ENCODE measurements at regions not wholly inside any gene's neighbourhood (a gene's known extent, or its start where the extent isn't known, plus 50 kb on each side); places are given as distances from the start of the nearest gene placed in this dataset.

- intact Hi-C loops (cut with DNase I, micrococcal nuclease): no loop called here
- ATAC-seq (no peak), DNase-seq (no peak)
Observed at GRCh38 chr12:63298386-63298930, 147.5 kb upstream of the AVPR1A start.

- intact Hi-C loops (cut with DNase I, micrococcal nuclease): no loop called here
- DNase-seq: no peak
- ATAC-seq: no peak
Observed at GRCh38 chr12:63294327-63294632, 143.3 kb upstream of the AVPR1A start.

GRCh38 chr12:63292471-63293221 is 141.6 kb upstream of the AVPR1A start:
- DNase-seq (no peak), ATAC-seq (no peak)
- intact Hi-C loops (cut with DNase I, micrococcal nuclease): no loop called here

GRCh38 chr12:63276537-63277365 is 125.8 kb upstream of the AVPR1A start:
- ATAC-seq (peak; percentile 48), DNase-seq (peak in 1 of 2 donors; percentile 12)
- intact Hi-C loops (cut with DNase I, micrococcal nuclease): no loop called here

GRCh38 chr12:63266988-63267387 is 116.0 kb upstream of the AVPR1A start:
- DNase-seq (no peak), ATAC-seq (no peak)
- intact Hi-C loops (cut with DNase I, micrococcal nuclease): no loop called here

GRCh38 chr12:63264629-63265028 is 113.6 kb upstream of the AVPR1A start:
- DNase-seq (no peak), ATAC-seq (no peak)
- intact Hi-C loops (cut with DNase I, micrococcal nuclease): no loop called here

GRCh38 chr12:63250486-63250885 is 99.5 kb upstream of the AVPR1A start:
- no peak for DNase-seq
- intact Hi-C loops (cut with DNase I, micrococcal nuclease): no loop called here
- no peak for ATAC-seq

- ATAC-seq: no peak
- DNase-seq: no peak
- intact Hi-C loops (cut with DNase I, micrococcal nuclease): no loop called here
Observed at GRCh38 chr12:63238892-63239291, 87.9 kb upstream of the AVPR1A start.

GRCh38 chr12:63232896-63233295 is 81.9 kb upstream of the AVPR1A start:
- intact Hi-C loops (cut with DNase I, micrococcal nuclease): no loop called here
- no peak for ATAC-seq
- no peak for DNase-seq

- ATAC-seq: no peak
- intact Hi-C loops (cut with DNase I, micrococcal nuclease): no loop called here
Observed at GRCh38 chr12:63228853-63229252, 77.9 kb upstream of the AVPR1A start.

GRCh38 chr12:63226792-63227463 is 75.9 kb upstream of the AVPR1A start:
- no peak for ATAC-seq
- intact Hi-C loops (cut with DNase I, micrococcal nuclease): no loop called here
- DNase-seq: no peak

More at GRCh38 chr12:63228853-63229252, 77.9 kb upstream of the AVPR1A start:
- DNase-seq: no peak

GRCh38 chr12:63224396-63224795 is 73.4 kb upstream of the AVPR1A start:
- ATAC-seq (no peak), DNase-seq (no peak)
- intact Hi-C loops (cut with DNase I, micrococcal nuclease): no loop called here

GRCh38 chr12:63223128-63223527 is 72.1 kb upstream of the AVPR1A start:
- no peak for ATAC-seq
- no peak for DNase-seq
- intact Hi-C loops (cut with DNase I, micrococcal nuclease): no loop called here

- intact Hi-C loops (cut with DNase I, micrococcal nuclease): no loop called here
- DNase-seq (no peak), ATAC-seq (no peak)
Observed at GRCh38 chr12:63222582-63222981, 71.6 kb upstream of the AVPR1A start.

GRCh38 chr12:63220921-63221320 is 69.9 kb upstream of the AVPR1A start:
- ATAC-seq (no peak), DNase-seq (no peak)
- intact Hi-C loops (cut with DNase I, micrococcal nuclease): no loop called here

GRCh38 chr12:63212316-63212715 is 61.3 kb upstream of the AVPR1A start:
- no peak for ATAC-seq
- intact Hi-C loops (cut with DNase I, micrococcal nuclease): no loop called here

GRCh38 chr12:63208956-63209355 is 58.0 kb upstream of the AVPR1A start:
- ATAC-seq (no peak), DNase-seq (no peak)
- intact Hi-C loops (cut with DNase I, micrococcal nuclease): no loop called here

More at GRCh38 chr12:63212316-63212715, 61.3 kb upstream of the AVPR1A start:
- no peak for DNase-seq

- ATAC-seq: no peak
- intact Hi-C loops (cut with DNase I, micrococcal nuclease): no loop called here
Observed at GRCh38 chr12:63206909-63207308, 55.9 kb upstream of the AVPR1A start.

GRCh38 chr12:63206494-63206893 is 55.5 kb upstream of the AVPR1A start:
- ATAC-seq (no peak), DNase-seq (no peak)
- intact Hi-C loops (cut with DNase I, micrococcal nuclease): no loop called here

More at GRCh38 chr12:63206909-63207308, 55.9 kb upstream of the AVPR1A start:
- peak in 1 of 2 donors; percentile 5 for DNase-seq
